ENCODE measurements at regions not wholly inside any gene's neighbourhood (a gene's known extent, or its start where the extent isn't known, plus 50 kb on each side); places are given as distances from the start of the nearest gene placed in this dataset.

- TF ChIP-seq TAF1 (IDR thresholded peaks at IDR 0.05; ENCODE audit: borderline replicate concordance, insufficient read depth, low read length), result no peak
- no peak for TF ChIP-seq POLR2AphosphoS5 (IDR thresholded peaks at IDR 0.05; ENCODE audit: low read depth, low read length)
- TF ChIP-seq SIN3A (IDR thresholded peaks at IDR 0.05; ENCODE audit: borderline replicate concordance, insufficient read depth, low read length), result no peak
- TF ChIP-seq REST (IDR thresholded peaks at IDR 0.05; ENCODE audit: insufficient read depth in 1 of 2, low read depth in 2 of 2, low read length in 2 of 2), result no peak
- no peak for TF ChIP-seq FOXP2 (optimal IDR thresholded peaks at IDR 0.05; ENCODE audit: borderline replicate concordance, extremely low read depth, extremely low read length, insufficient read depth)
Measured at GRCh38 chr11:16512899-16513241, 156.5 kb upstream of the SOX6 start.
